Endothelial cell (in vitro differentiated cells): ENCODE measurements at regions not wholly inside any gene's neighbourhood (a gene's known extent, or its start where the extent isn't known, plus 50 kb on each side); places are given as distances from the start of the nearest gene placed in this dataset.

Experiments used
- DNase-seq: peaks from one replicate; pipeline ENCODE4 v3.0.0; 2021; ENCODE audit warnings: low spot score
- H3K27ac Mint-ChIP-seq: one replicate; pipeline ENCODE4 v1.8.0; 2021; ENCODE audit warnings: mixed read lengths, inconsistent platforms; ENCODE audit not compliant: unreplicated experiment
- H3K27me3 Mint-ChIP-seq: one replicate; pipeline ENCODE4 v1.8.0; 2021; ENCODE audit warnings: mild to moderate bottlenecking, moderate library complexity, mixed read lengths, inconsistent platforms; ENCODE audit not compliant: unreplicated experiment
- H3K36me3 Mint-ChIP-seq: one replicate; pipeline ENCODE4 v1.8.0; 2021; ENCODE audit warnings: mild to moderate bottlenecking, low read depth, mixed read lengths, inconsistent platforms; ENCODE audit not compliant: unreplicated experiment
- H3K4me1 Mint-ChIP-seq: one replicate; pipeline ENCODE4 v1.8.0; 2021; ENCODE audit warnings: mild to moderate bottlenecking, mixed read lengths, inconsistent platforms; ENCODE audit not compliant: unreplicated experiment
- H3K4me3 Mint-ChIP-seq: one replicate; pipeline ENCODE4 v1.8.0; 2021; ENCODE audit warnings: mild to moderate bottlenecking, mixed read lengths, inconsistent platforms; ENCODE audit not compliant: unreplicated experiment
- H3K9me3 Mint-ChIP-seq: one replicate; pipeline ENCODE4 v1.8.0; 2021; ENCODE audit warnings: mixed read lengths, inconsistent platforms; ENCODE audit not compliant: unreplicated experiment
- TF ChIP-seq, protein P1 (sequence below): fragments of 200-600 bp; sonication (generic); IDR thresholded peaks from one replicate; pipeline ENCODE4 v1.5.0; 2021; ENCODE audit warnings: antibody characterized with exemption; ENCODE audit not compliant: unreplicated experiment

DNA sequence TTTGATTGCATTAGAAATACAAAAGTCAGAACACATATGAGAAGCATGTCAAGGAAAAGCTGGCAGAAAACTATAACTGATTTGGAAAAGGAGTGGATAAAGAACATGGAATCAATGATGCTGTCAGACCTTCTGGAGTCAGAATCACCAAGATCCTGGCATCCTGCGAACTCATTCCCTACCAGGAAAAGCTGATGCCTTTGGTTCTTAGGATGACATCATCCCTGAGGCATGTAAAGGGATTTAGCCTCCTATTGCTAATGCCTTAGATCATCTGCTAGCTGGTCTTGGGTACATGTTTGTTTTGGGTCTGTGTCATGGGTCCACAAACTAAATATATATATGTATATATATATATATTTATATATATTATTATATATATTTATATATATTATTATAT lies 680.7 kb downstream of the EPHA4 start:
- H3K36me3 Mint-ChIP-seq: no peaks in the 10 kb centered on the region
- TF ChIP-seq, protein P1, sequence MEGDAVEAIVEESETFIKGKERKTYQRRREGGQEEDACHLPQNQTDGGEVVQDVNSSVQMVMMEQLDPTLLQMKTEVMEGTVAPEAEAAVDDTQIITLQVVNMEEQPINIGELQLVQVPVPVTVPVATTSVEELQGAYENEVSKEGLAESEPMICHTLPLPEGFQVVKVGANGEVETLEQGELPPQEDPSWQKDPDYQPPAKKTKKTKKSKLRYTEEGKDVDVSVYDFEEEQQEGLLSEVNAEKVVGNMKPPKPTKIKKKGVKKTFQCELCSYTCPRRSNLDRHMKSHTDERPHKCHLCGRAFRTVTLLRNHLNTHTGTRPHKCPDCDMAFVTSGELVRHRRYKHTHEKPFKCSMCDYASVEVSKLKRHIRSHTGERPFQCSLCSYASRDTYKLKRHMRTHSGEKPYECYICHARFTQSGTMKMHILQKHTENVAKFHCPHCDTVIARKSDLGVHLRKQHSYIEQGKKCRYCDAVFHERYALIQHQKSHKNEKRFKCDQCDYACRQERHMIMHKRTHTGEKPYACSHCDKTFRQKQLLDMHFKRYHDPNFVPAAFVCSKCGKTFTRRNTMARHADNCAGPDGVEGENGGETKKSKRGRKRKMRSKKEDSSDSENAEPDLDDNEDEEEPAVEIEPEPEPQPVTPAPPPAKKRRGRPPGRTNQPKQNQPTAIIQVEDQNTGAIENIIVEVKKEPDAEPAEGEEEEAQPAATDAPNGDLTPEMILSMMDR: no peak
- H3K27me3 Mint-ChIP-seq: peaks cover 2% of the 10 kb centered on the region
- H3K4me1 Mint-ChIP-seq: no peaks in the 10 kb centered on the region
- no peak overlapping the region for H3K27ac Mint-ChIP-seq
- no peak overlapping the region for H3K4me3 Mint-ChIP-seq
- DNase-seq: no peak
- H3K9me3 Mint-ChIP-seq: no peaks in the 10 kb centered on the region

DNA sequence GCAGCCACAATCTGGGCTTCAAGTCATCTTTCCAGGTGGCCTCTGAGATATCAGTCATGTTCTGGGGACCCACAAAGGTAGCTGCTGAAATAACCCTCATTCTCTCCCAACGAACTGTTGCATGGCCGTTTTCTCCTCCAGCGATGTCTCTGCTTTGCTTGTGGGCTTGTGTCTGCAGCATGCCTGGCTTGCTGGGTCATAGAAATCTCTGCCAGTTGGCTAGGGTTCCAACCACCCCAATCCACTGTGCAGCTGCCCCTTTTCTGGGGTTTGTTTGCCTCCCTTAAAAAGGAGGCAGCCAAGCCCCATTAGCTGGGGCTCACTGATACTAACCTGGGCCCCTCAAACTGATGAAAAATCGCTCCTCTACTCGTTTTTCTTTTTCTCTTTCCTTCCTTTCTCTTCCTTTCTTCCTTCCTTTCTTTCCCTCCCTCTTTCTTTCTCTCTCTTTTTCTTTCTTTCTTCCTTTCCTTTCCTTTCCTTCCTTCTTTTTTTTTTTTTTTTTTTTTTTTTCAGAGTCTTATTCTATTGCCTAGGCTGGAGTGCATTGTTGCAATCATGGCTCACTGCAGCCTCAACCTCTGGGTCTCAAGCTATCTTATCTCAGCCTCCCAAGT lies 680.0 kb downstream of the EPHA4 start:
- Mint-ChIP-seq H3K9me3 (no peaks in the 10 kb centered on the region), H3K27me3 (peaks cover 2% of the 10 kb centered on the region), H3K4me1 (no peaks in the 10 kb centered on the region), H3K36me3 (no peaks in the 10 kb centered on the region), H3K27ac (no peak overlapping the region), H3K4me3 (no peak overlapping the region)
- DNase-seq: no peak
- TF ChIP-seq, protein P1: no peak

DNA sequence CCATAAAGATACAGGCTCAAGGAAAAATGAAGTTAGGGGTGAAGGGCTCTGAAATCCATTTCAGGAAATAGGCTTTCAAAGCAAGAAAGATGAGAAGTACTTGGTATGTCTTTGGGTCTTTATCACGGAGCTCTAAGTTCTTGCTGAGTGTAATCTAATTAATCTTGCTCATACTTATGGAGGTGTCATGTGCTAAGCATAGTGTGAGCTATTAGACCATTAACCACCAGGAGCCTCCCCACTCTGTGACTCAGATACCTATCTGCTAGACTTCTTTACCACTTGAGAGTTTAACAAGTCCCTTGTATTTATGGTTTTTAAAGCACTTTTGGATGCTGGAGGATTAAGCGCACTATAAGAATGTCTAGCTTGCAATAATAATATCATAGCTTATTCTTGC lies 678.7 kb downstream of the EPHA4 start:
- Mint-ChIP-seq H3K27ac (no peak overlapping the region), H3K4me1 (no peaks in the 10 kb centered on the region), H3K9me3 (no peaks in the 10 kb centered on the region), H3K4me3 (no peak overlapping the region), H3K36me3 (no peaks in the 10 kb centered on the region), H3K27me3 (peaks cover 2% of the 10 kb centered on the region)
- no peak for DNase-seq
- TF ChIP-seq, protein P1: no peak

DNA sequence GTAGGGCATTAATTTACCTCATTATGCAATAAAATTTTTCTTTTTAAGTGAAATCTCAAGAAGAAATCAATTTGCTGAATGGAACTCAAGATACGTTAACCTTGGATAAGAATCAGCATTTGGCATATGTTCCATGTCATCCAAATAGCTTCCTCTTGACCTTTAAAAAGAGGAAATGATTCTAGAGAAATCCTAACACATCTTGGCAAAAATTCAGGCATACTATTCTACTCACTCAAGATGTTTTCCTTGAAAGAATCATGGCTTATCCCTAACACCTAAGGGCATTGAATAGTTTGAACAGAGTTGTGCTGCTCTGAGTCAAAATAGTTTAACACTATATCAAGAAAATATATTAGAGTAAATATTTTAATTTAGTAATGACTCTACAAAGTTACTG lies 678.0 kb downstream of the EPHA4 start:
- no peak for DNase-seq
- Mint-ChIP-seq H3K27ac (no peak overlapping the region), H3K27me3 (peaks cover 2% of the 10 kb centered on the region), H3K9me3 (no peaks in the 10 kb centered on the region), H3K36me3 (no peaks in the 10 kb centered on the region), H3K4me3 (no peak overlapping the region), H3K4me1 (no peaks in the 10 kb centered on the region)
- TF ChIP-seq, protein P1: no peak

DNA sequence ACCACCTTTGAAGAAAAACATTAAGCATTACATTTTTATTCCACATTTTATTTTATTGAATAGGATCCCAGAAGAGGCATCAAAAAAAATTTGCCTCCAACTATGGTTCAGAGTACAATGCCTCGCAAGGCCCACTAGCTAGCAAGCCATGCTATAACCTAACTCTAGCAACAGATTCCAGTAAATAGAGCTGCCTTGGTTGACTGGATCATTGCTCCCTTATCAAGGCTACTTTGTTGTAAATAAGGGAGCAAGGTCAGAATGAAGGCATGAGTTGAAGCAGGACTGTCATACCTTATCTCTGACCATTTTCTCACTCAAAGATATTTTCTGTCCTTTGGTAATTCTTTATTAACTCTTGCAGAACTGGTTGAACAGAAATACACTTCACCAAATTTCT lies 672.6 kb downstream of the EPHA4 start:
- Mint-ChIP-seq H3K36me3 (no peaks in the 10 kb centered on the region), H3K4me3 (no peak overlapping the region), H3K27ac (no peak overlapping the region)

More for the DNA sequence above, 672.6 kb downstream of the EPHA4 start:
- DNase-seq: no peak
- Mint-ChIP-seq H3K9me3 (no peaks in the 10 kb centered on the region), H3K27me3 (no peaks in the 10 kb centered on the region), H3K4me1 (no peaks in the 10 kb centered on the region)
- TF ChIP-seq, protein P1: no peak
